VCaP (cell line): ENCODE measurements at regions not wholly inside any gene's neighbourhood (a gene's known extent, or its start where the extent isn't known, plus 50 kb on each side); places are given as distances from the start of the nearest gene placed in this dataset.

Experiments
- H3K27ac ChIP-seq: fragments of 450-650 bp; 2 replicates; pipeline ENCODE4 v1.5.1; 2017
- CTCF ChIP-seq: fragments of 450-650 bp; conservative IDR thresholded peaks from 2 replicates; pipeline ENCODE4 v1.5.1; 2017; ENCODE audit warnings: mild to moderate bottlenecking, moderate library complexity

GRCh38 chr9:78746010-78746409 is 449.1 kb downstream of the PSAT1 start:
- peak overlapping the region; percentile 17; the same call in 1 of the 2 replicates for H3K27ac ChIP-seq

GRCh38 chr9:78753039-78753438 is 456.1 kb downstream of the PSAT1 start:
- TF ChIP-seq CTCF = no peak
- H3K27ac ChIP-seq = no peak overlapping the region

More at GRCh38 chr9:78746010-78746409, 449.1 kb downstream of the PSAT1 start:
- TF ChIP-seq CTCF = no peak

GRCh38 chr9:78756813-78757510 is 460.0 kb downstream of the PSAT1 start:
- no peak overlapping the region for H3K27ac ChIP-seq
- no peak for TF ChIP-seq CTCF

GRCh38 chr9:78763424-78763823 is 466.5 kb downstream of the PSAT1 start:
- TF ChIP-seq CTCF = no peak
- no peak overlapping the region for H3K27ac ChIP-seq

- H3K27ac ChIP-seq = no peak overlapping the region
These were observed 468.9 kb downstream of the PSAT1 start for GRCh38 chr9:78765861-78766260.

GRCh38 chr9:78767490-78767889 is 470.6 kb downstream of the PSAT1 start:
- H3K27ac ChIP-seq = no peak overlapping the region
- no peak for TF ChIP-seq CTCF

More at GRCh38 chr9:78765861-78766260, 468.9 kb downstream of the PSAT1 start:
- no peak for TF ChIP-seq CTCF

GRCh38 chr9:78769690-78770089 is 472.8 kb downstream of the PSAT1 start:
- H3K27ac ChIP-seq = no peak overlapping the region

More at GRCh38 chr9:78769690-78770089, 472.8 kb downstream of the PSAT1 start:
- no peak for TF ChIP-seq CTCF
